ENCODE measurements at regions not wholly inside any gene's neighbourhood (a gene's known extent, or its start where the extent isn't known, plus 50 kb on each side); places are given as distances from the start of the nearest gene placed in this dataset.

DNA sequence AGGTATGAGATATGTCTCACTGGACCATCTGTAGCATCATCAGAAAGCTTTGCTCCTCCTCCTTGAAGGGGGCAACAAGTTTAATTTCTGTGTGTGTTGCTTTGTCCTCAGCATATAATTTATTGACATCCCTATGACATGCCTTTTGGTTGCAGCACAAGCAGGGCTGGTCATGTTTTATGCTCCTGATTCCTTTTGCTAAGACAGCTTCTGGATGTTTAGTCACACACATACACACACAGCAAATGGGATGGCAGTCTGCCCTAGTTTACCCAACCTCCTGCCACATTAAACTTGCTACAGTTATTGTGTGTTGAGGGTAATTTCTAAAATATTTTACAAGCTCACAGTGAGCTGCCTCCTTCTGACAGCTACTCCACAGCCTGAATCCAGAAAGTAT, 217.9 kb upstream of the RXFP2 start:
- no peaks in the 10 kb centered on the region for H3K79me2 ChIP-seq (ENCODE audit: control insufficient read depth, insufficient read depth, low read length)
- ChIA-PET POLR2A (interaction anchor here (0.6 kb wide), 1 partner anchor 1690 kb away, joined by 4 read pairs; no protein-coding TSS in a partner anchor), CTCF (interaction anchor here (0.8 to 3.2 kb wide), 3 partner anchors 11 to 178 kb away, joined by 4 to 11 read pairs (median 4); no protein-coding TSS in a partner anchor)
- H3K4me2 ChIP-seq (ENCODE audit: insufficient read depth, low read length): no peak overlapping the region
- H4K20me1 ChIP-seq (replicated peaks; ENCODE audit: control insufficient read depth, extremely low read depth, insufficient read depth, low read length): no peaks in the 10 kb centered on the region
- intact Hi-C loops (cut with micrococcal nuclease): no loop called here
- BruUV-seq (replicated peaks): no TSS peak
- TF ChIP-seq FOS (IDR thresholded peaks at IDR 0.05; ENCODE audit: borderline replicate concordance, insufficient read depth, low read length): no peak
- no peak for TF ChIP-seq MYC (IDR thresholded peaks at IDR 0.05; ENCODE audit: low read depth, low read length)
- TF ChIP-seq EZH2 (IDR thresholded peaks at IDR 0.05; ENCODE audit: borderline replicate concordance, low read depth, low read length, severe bottlenecking): no peak
- TF ChIP-seq JUN (IDR thresholded peaks at IDR 0.05; ENCODE audit: borderline replicate concordance, insufficient read depth, insufficient read length, low read depth): no peak
- no peak for TF ChIP-seq POLR2AphosphoS5 (IDR thresholded peaks at IDR 0.05; ENCODE audit: insufficient read depth, low read depth, low read length)
- TF ChIP-seq GATA2 (IDR thresholded peaks at IDR 0.05; ENCODE audit: insufficient read depth, insufficient read length, low read depth, low read length): no peak
- no peak for TF ChIP-seq POLR2A (IDR thresholded peaks at IDR 0.05; ENCODE audit: low read depth, low read length)
- TF ChIP-seq, protein P1, sequence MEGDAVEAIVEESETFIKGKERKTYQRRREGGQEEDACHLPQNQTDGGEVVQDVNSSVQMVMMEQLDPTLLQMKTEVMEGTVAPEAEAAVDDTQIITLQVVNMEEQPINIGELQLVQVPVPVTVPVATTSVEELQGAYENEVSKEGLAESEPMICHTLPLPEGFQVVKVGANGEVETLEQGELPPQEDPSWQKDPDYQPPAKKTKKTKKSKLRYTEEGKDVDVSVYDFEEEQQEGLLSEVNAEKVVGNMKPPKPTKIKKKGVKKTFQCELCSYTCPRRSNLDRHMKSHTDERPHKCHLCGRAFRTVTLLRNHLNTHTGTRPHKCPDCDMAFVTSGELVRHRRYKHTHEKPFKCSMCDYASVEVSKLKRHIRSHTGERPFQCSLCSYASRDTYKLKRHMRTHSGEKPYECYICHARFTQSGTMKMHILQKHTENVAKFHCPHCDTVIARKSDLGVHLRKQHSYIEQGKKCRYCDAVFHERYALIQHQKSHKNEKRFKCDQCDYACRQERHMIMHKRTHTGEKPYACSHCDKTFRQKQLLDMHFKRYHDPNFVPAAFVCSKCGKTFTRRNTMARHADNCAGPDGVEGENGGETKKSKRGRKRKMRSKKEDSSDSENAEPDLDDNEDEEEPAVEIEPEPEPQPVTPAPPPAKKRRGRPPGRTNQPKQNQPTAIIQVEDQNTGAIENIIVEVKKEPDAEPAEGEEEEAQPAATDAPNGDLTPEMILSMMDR (IDR thresholded peaks at IDR 0.05; ENCODE audit: extremely low read depth in 1 of 2, insufficient read depth in 1 of 2, low read depth in 1 of 2, low read length in 2 of 2): no peak
- TF ChIP-seq, protein P2, sequence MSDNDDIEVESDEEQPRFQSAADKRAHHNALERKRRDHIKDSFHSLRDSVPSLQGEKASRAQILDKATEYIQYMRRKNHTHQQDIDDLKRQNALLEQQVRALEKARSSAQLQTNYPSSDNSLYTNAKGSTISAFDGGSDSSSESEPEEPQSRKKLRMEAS (IDR thresholded peaks at IDR 0.05; ENCODE audit: insufficient read depth, insufficient read length): no peak
- H3K27me3 ChIP-seq (ENCODE audit: control insufficient read depth in 2 of 2, insufficient read depth in 2 of 2, low read length in 2 of 2): peaks cover 7 to 8% of the 10 kb centered on the region in 2 experiments
- dilution Hi-C loops (cut with MboI; ENCODE audit: extremely low pct_ligation_motif_present, low sequenced_read_pairs): no loop called here
- H2AFZ ChIP-seq (ENCODE audit: low read depth, low read length): no peak overlapping the region
- no peaks in the 10 kb centered on the region for H3K9me3 ChIP-seq (replicated peaks; ENCODE audit: control insufficient read depth, insufficient read depth, low read length)
- H3K4me1 ChIP-seq (ENCODE audit: control insufficient read depth, extremely low read depth, insufficient read depth, low read length): no peaks in the 10 kb centered on the region
- H3K9ac ChIP-seq (replicated peaks; ENCODE audit: extremely low read depth, insufficient read depth, low read length): no peak overlapping the region
- DNase-seq (ENCODE audit: low read depth, low spot score): no peak
- no peaks in the 10 kb centered on the region for H3K9me1 ChIP-seq (replicated peaks; ENCODE audit: control insufficient read depth, extremely low read depth, insufficient read depth, low read length)
- H3K27ac ChIP-seq (ENCODE audit: insufficient read depth, low read depth, low read length): no peak overlapping the region
- no peak overlapping the region for H3K4me3 ChIP-seq (replicated peaks in 1 of 3; ENCODE audit: insufficient read depth in 1 of 3, low read depth in 1 of 3, low read length in 3 of 3)
- no peaks in the 10 kb centered on the region for H3K36me3 ChIP-seq (ENCODE audit: control insufficient read depth in 2 of 2, extremely low read depth in 1 of 2, insufficient read depth in 2 of 2, low read length in 2 of 2)
- FAIRE-seq: no peak

All from endothelial cell of umbilical vein (primary cell).